ENCODE measurements at regions not wholly inside any gene's neighbourhood (a gene's known extent, or its start where the extent isn't known, plus 50 kb on each side); places are given as distances from the start of the nearest gene placed in this dataset.

DNA sequence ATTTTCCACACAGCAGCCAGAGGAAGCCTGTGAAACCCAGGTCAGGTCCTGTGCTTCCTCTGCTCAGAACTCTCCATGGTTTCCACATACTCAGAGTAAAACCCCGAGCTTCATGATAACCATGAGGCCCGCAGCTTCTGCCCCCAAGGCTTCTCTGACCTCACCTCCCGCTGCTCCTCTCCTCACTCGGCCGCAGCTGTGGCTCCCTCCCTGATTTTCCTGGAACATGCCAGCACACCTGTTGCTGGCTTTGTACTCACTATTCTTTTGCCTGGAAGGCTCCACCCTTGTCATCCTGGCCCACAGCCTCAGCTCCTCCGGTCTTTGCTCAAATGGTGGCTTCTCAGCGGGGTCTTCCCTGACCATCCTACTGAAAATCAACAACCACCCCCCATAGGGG is 341.7 kb downstream of the PREX1 start:
- TF ChIP-seq EP300 (IDR thresholded peaks at IDR 0.05; ENCODE audit: borderline replicate concordance) (no peak), TAF1 (IDR thresholded peaks at IDR 0.05; ENCODE audit: low read depth) (no peak), RAD21 (IDR thresholded peaks at IDR 0.05; ENCODE audit: low read depth) (no peak), EGR1 (IDR thresholded peaks at IDR 0.05) (no peak), CEBPB (IDR thresholded peaks at IDR 0.05) (no peak), YY1 (IDR thresholded peaks at IDR 0.05; ENCODE audit: low read depth) (no peak), ZBTB7A (IDR thresholded peaks at IDR 0.05; ENCODE audit: low read depth) (no peak), TCF12 (IDR thresholded peaks at IDR 0.05; ENCODE audit: low read depth) (no peak), TEAD4 (IDR thresholded peaks at IDR 0.05) (no peak)
- TF ChIP-seq, protein P1, sequence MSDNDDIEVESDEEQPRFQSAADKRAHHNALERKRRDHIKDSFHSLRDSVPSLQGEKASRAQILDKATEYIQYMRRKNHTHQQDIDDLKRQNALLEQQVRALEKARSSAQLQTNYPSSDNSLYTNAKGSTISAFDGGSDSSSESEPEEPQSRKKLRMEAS (IDR thresholded peaks at IDR 0.05): no peak
- TF ChIP-seq, protein P2, sequence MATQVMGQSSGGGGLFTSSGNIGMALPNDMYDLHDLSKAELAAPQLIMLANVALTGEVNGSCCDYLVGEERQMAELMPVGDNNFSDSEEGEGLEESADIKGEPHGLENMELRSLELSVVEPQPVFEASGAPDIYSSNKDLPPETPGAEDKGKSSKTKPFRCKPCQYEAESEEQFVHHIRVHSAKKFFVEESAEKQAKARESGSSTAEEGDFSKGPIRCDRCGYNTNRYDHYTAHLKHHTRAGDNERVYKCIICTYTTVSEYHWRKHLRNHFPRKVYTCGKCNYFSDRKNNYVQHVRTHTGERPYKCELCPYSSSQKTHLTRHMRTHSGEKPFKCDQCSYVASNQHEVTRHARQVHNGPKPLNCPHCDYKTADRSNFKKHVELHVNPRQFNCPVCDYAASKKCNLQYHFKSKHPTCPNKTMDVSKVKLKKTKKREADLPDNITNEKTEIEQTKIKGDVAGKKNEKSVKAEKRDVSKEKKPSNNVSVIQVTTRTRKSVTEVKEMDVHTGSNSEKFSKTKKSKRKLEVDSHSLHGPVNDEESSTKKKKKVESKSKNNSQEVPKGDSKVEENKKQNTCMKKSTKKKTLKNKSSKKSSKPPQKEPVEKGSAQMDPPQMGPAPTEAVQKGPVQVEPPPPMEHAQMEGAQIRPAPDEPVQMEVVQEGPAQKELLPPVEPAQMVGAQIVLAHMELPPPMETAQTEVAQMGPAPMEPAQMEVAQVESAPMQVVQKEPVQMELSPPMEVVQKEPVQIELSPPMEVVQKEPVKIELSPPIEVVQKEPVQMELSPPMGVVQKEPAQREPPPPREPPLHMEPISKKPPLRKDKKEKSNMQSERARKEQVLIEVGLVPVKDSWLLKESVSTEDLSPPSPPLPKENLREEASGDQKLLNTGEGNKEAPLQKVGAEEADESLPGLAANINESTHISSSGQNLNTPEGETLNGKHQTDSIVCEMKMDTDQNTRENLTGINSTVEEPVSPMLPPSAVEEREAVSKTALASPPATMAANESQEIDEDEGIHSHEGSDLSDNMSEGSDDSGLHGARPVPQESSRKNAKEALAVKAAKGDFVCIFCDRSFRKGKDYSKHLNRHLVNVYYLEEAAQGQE (IDR thresholded peaks at IDR 0.05; ENCODE audit: low read depth): no peak

Data from Ishikawa (cell line).